ENCODE measurements at regions not wholly inside any gene's neighbourhood (a gene's known extent, or its start where the extent isn't known, plus 50 kb on each side); places are given as distances from the start of the nearest gene placed in this dataset.

- no peak for TF ChIP-seq CTCF (IDR thresholded peaks at IDR 0.05)
- no peak for TF ChIP-seq POLR2A (IDR thresholded peaks at IDR 0.05)
- no peak for TF ChIP-seq POLR2AphosphoS5 (IDR thresholded peaks at IDR 0.05; ENCODE audit: insufficient read depth in 1 of 2, low read depth in 1 of 2)
Measured at GRCh38 chr3:189108735-189109134, 63.0 kb upstream of the TPRG1 start.

Measured in vagina (tissue), 2 donors.